SK-N-SH (cell line): ENCODE measurements at regions not wholly inside any gene's neighbourhood (a gene's known extent, or its start where the extent isn't known, plus 50 kb on each side); places are given as distances from the start of the nearest gene placed in this dataset.

Experiments used
- CTCF ChIA-PET: fragments of 300-600, 350-600 bp; formaldehyde crosslinking; extraction: SDS; loops from one replicate; lab custom pipeline; 2021; lab: Yijun Ruan, JAX
- POLR2A ChIA-PET: fragments of 350-600 bp; sonication (Branson Sonifier 250); formaldehyde crosslinking; extraction: SDS; loops from one replicate; lab custom pipeline; 2020; ENCODE audit warnings: antibody characterized with exemption, inconsistent platforms; lab: Yijun Ruan, JAX
- DNase-seq: peaks from one replicate; pipeline ENCODE4 v3.0.0; 2012
- H2AFZ ChIP-seq: fragments of 200-600 bp; sonication (generic); 2 replicates; pipeline ENCODE4 v1.8.1; 2016; ENCODE audit warnings: antibody characterized with exemption, mild to moderate bottlenecking, low read depth
- H3F3A ChIP-seq: fragments of 200-600 bp; sonication (generic); replicated peaks from 2 replicates; pipeline ENCODE3; 2016; ENCODE audit warnings: antibody characterized with exemption, mild to moderate bottlenecking; ENCODE audit not compliant: insufficient read depth
- H3K27ac ChIP-seq, 2 experiments: fragments of 200-500 bp in 1 of 2; fragments of 200-600 bp in 1 of 2; sonication (Bioruptor generic) in 1 of 2; sonication (generic), shearing (Covaris generic) in 1 of 2; 2 replicates each; pipeline versions ENCODE4 v1.5.1 to v1.6.1; 2014 to 2016; ENCODE audit warnings: low read depth in 2 of 2, inconsistent platforms in 1 of 2, low read length in 1 of 2, mild to moderate bottlenecking in 1 of 2, mixed read lengths in 1 of 2
- H3K27me3 ChIP-seq: fragments of 200-600 bp; sonication (generic), shearing (Covaris generic); 2 replicates; pipeline ENCODE4 v1.6.1; 2016; ENCODE audit warnings: mixed run types; ENCODE audit not compliant: insufficient read depth
- H3K36me3 ChIP-seq, 2 experiments: fragments of 200-500 bp in 1 of 2; fragments of 200-600 bp in 1 of 2; sonication (Bioruptor generic) in 1 of 2; sonication (generic) in 1 of 2; replicated peaks in 1 of 2; 2 replicates each; pipeline versions ENCODE3 to v1.5.1; 2014 to 2016; ENCODE audit warnings: low read length in 1 of 2, mild to moderate bottlenecking in 1 of 2; ENCODE audit not compliant: insufficient read depth in 2 of 2, control insufficient read depth in 1 of 2
- H3K4me1 ChIP-seq, 2 experiments: fragments of 200-500 bp in 1 of 2; fragments of 200-600 bp in 1 of 2; sonication (Bioruptor generic) in 1 of 2; sonication (generic), shearing (Covaris generic) in 1 of 2; 2 replicates each; pipeline versions ENCODE4 v1.5.1 to v1.6.1; 2014 to 2016; ENCODE audit warnings: low read depth in 1 of 2, low read length in 1 of 2, mixed run types in 1 of 2; ENCODE audit not compliant: insufficient read depth in 2 of 2, control insufficient read depth in 1 of 2
- H3K4me2 ChIP-seq: fragments of 200-600 bp; sonication (generic), shearing (Covaris generic); 2 replicates; pipeline ENCODE4 v1.6.1; 2017; ENCODE audit warnings: mixed run types
- H3K4me3 ChIP-seq, 2 experiments: fragments of 200-500 bp in 1 of 2; fragments of 200-600 bp in 1 of 2; sonication (Bioruptor generic) in 1 of 2; sonication (generic), shearing (Covaris generic) in 1 of 2; 2 replicates each; pipeline versions ENCODE4 v1.5.1 to v1.8.1; 2014 to 2016; ENCODE audit warnings: low read depth in 2 of 2, inconsistent platforms in 1 of 2, low read length in 1 of 2, mild to moderate bottlenecking in 1 of 2, mixed read lengths in 1 of 2, moderate library complexity in 1 of 2
- H3K79me2 ChIP-seq: fragments of 200-600 bp; sonication (generic); 2 replicates; pipeline ENCODE4 v1.8.1; 2017; ENCODE audit warnings: mild to moderate bottlenecking; ENCODE audit not compliant: insufficient read depth
- H3K9ac ChIP-seq: fragments of 200-600 bp; sonication (generic); 2 replicates; pipeline ENCODE4 v1.6.1; 2017; ENCODE audit warnings: mixed run types
- H3K9me2 ChIP-seq: fragments of 200-600 bp; sonication (generic); 2 replicates; pipeline ENCODE4 v1.6.1; 2017; ENCODE audit warnings: mixed run types
- H3K9me3 ChIP-seq: fragments of 200-600 bp; sonication (generic); 2 replicates; pipeline ENCODE4 v1.6.1; 2017; ENCODE audit warnings: mixed run types, mild to moderate bottlenecking, moderate library complexity
- H4K20me1 ChIP-seq: fragments of 200-600 bp; sonication (generic); 2 replicates; pipeline ENCODE4 v1.6.1; 2017; ENCODE audit warnings: mild to moderate bottlenecking, mixed run types; ENCODE audit not compliant: insufficient read depth
- CTCF ChIP-seq: fragments of 200-600 bp; sonication (generic); IDR thresholded peaks from 2 replicates; pipeline ENCODE4 v1.6.1; 2017; ENCODE audit warnings: antibody characterized with exemption, mild to moderate bottlenecking, moderate library complexity
- ELF1 ChIP-seq: IDR thresholded peaks from 2 replicates; pipeline ENCODE4 v1.4.0; 2012
- EP300 ChIP-seq, 2 experiments: IDR thresholded peaks; 2 replicates each; pipeline versions ENCODE4 v1.4.0 to v1.6.1; 2012; ENCODE audit warnings: borderline replicate concordance in 1 of 2, low read depth in 1 of 2, low read length in 1 of 2
- FOSL2 ChIP-seq: IDR thresholded peaks from 2 replicates; pipeline ENCODE4 v1.4.0; 2012; ENCODE audit warnings: low read depth, mild to moderate bottlenecking, moderate library complexity, borderline replicate concordance
- FOXJ3 ChIP-seq: sonication (generic); formaldehyde crosslinking; IDR thresholded peaks from 2 replicates; pipeline ENCODE4 v1.5.1; 2020; ENCODE audit warnings: mild to moderate bottlenecking, missing genetic modification reagents
- GATA2 ChIP-seq: sonication (generic); formaldehyde crosslinking; IDR thresholded peaks from 2 replicates; pipeline ENCODE4 v1.5.0; 2020; ENCODE audit warnings: mild to moderate bottlenecking, missing genetic modification reagents
- JUND ChIP-seq: IDR thresholded peaks from 2 replicates; pipeline ENCODE4 v1.4.0; 2012
- MEF2A ChIP-seq: IDR thresholded peaks from 2 replicates; pipeline ENCODE4 v1.4.0; 2012; ENCODE audit warnings: low read depth, borderline replicate concordance
- MXI1 ChIP-seq: IDR thresholded peaks from 2 replicates; pipeline ENCODE4 v1.6.1; 2012; ENCODE audit warnings: mild to moderate bottlenecking, low read depth, low read length, improper control_type of control experiment
- NRF1 ChIP-seq: IDR thresholded peaks from 2 replicates; pipeline ENCODE4 v1.6.1; 2012; ENCODE audit warnings: low read depth, mild to moderate bottlenecking, low read length
- PBX3 ChIP-seq: IDR thresholded peaks from 2 replicates; pipeline ENCODE4; 2012
- RAD21 ChIP-seq: IDR thresholded peaks from 2 replicates; pipeline ENCODE4 v1.6.1; 2012; ENCODE audit warnings: mild to moderate bottlenecking, low read length
- RCOR1 ChIP-seq: fragments of 150-350 bp; IDR thresholded peaks from 2 replicates; pipeline ENCODE4 v1.6.1; 2017; ENCODE audit warnings: antibody characterized with exemption, low read length
- REST ChIP-seq: IDR thresholded peaks from 2 replicates; pipeline ENCODE4 v1.6.1; 2012; ENCODE audit warnings: mild to moderate bottlenecking, low read depth, low read length, moderate library complexity
- TAF1 ChIP-seq: IDR thresholded peaks from 2 replicates; pipeline ENCODE4 v1.6.1; 2012; ENCODE audit warnings: low read depth, mild to moderate bottlenecking, low read length, moderate library complexity, borderline replicate concordance
- TCF12 ChIP-seq: IDR thresholded peaks from 2 replicates; pipeline ENCODE4 v1.4.0; 2012
- TEAD4 ChIP-seq: IDR thresholded peaks from 2 replicates; pipeline ENCODE4 v1.4.0; 2012; ENCODE audit warnings: mild to moderate bottlenecking, borderline replicate concordance; ENCODE audit not compliant: insufficient read depth
- USF2 ChIP-seq: fragments of 150-350 bp; IDR thresholded peaks from 2 replicates; pipeline ENCODE4 v1.6.1; 2017; ENCODE audit warnings: antibody characterized with exemption, low read length, low read depth, borderline replicate concordance
- YY1 ChIP-seq: IDR thresholded peaks from 2 replicates; pipeline ENCODE4 v1.4.0; 2012; ENCODE audit warnings: low read depth, mild to moderate bottlenecking
- WGBS: methylation state at CpG from one replicate; pipeline ENCODE4 v1.1.6; 2017; ENCODE audit warnings: low lambda C conversion rate; 5-methylcytosine and 5-hydroxymethylcytosine counted together

GRCh38 chr4:147409350-147409749, 71.5 kb upstream of the EDNRA start:
- H4K20me1 ChIP-seq = no peaks in the 10 kb centered on the region
- no peaks in the 10 kb centered on the region for H3K79me2 ChIP-seq
- no peak overlapping the region for H3K9ac ChIP-seq
- no peaks in the 10 kb centered on the region for H3F3A ChIP-seq
- H2AFZ ChIP-seq = no peak overlapping the region
- H3K9me3 ChIP-seq = no peaks in the 10 kb centered on the region
- no peaks in the 10 kb centered on the region for H3K27me3 ChIP-seq
- no peak for TF ChIP-seq TEAD4
- no peak for TF ChIP-seq REST
- TF ChIP-seq TCF12 = no peak
- TF ChIP-seq ELF1 = no peak
- no peak for TF ChIP-seq YY1
- no peak for TF ChIP-seq GATA2
- TF ChIP-seq FOSL2 = no peak
- TF ChIP-seq PBX3 = no peak
- no peak for TF ChIP-seq JUND
- no peak for TF ChIP-seq EP300 (IDR thresholded peaks at IDR 0.05; ENCODE audit: borderline replicate concordance in 1 of 2, low read depth in 1 of 2, low read length in 1 of 2)
- no peak for DNase-seq
- no peak overlapping the region for H3K27ac ChIP-seq
- 92% methylated on average over 2 of the region's 2 CpGs for WGBS
- ChIA-PET POLR2A (no interaction called here), CTCF (interaction anchor here (0.9 kb wide), 1 partner anchor 17 kb away, joined by 4 read pairs; no protein-coding TSS in a partner anchor)
- no peak overlapping the region for H3K4me3 ChIP-seq
- H3K36me3 ChIP-seq = no peaks in the 10 kb centered on the region
- H3K4me2 ChIP-seq = no peak overlapping the region
- H3K4me1 ChIP-seq = no peaks in the 10 kb centered on the region
- no peaks in the 10 kb centered on the region for H3K9me2 ChIP-seq

GRCh38 chr4:147418226-147418625, 62.7 kb upstream of the EDNRA start:
- H3K9me2 ChIP-seq = no peaks in the 10 kb centered on the region
- no peak overlapping the region for H3K4me2 ChIP-seq
- no peaks in the 10 kb centered on the region for H3K36me3 ChIP-seq
- CTCF ChIA-PET = no interaction called here
- no peaks in the 10 kb centered on the region for H3F3A ChIP-seq
- no peak overlapping the region for H2AFZ ChIP-seq
- no peaks in the 10 kb centered on the region for H4K20me1 ChIP-seq
- H3K9ac ChIP-seq = no peak overlapping the region
- POLR2A ChIA-PET = no interaction called here
- WGBS = 51% methylated on average over 1 of the region's 1 CpG
- no peaks in the 10 kb centered on the region; a peak in 1 of 4 replicates for H3K4me1 ChIP-seq
- 0 out of 2 replicates have a peak, but pooled peaks cover 4% of the 10 kb centered on the region for H3K9me3 ChIP-seq
- H3K27me3 ChIP-seq = no peaks in the 10 kb centered on the region
- no peak overlapping the region for H3K4me3 ChIP-seq
- DNase-seq = no peak
- TF ChIP-seq MEF2A (no peak), YY1 (no peak), TEAD4 (no peak), JUND (no peak), EP300 (IDR thresholded peaks at IDR 0.05; ENCODE audit: borderline replicate concordance in 1 of 2, low read depth in 1 of 2, low read length in 1 of 2) (no peak), CTCF (no peak), TAF1 (no peak), RCOR1 (no peak), USF2 (no peak), FOXJ3 (no peak), NRF1 (no peak), PBX3 (no peak), FOSL2 (no peak), RAD21 (no peak), MXI1 (no peak), ELF1 (no peak)
- TF ChIP-seq, all 33 proteins: peak for 0
- Histone ChIP-seq H3K79me2 (no peaks in the 10 kb centered on the region), H3K27ac (no peak overlapping the region)
